Fibroblast of peridontal ligament (primary cell): ENCODE measurements at regions not wholly inside any gene's neighbourhood (a gene's known extent, or its start where the extent isn't known, plus 50 kb on each side); places are given as distances from the start of the nearest gene placed in this dataset.

Experiments
- DNase-seq: peaks from one replicate; pipeline ENCODE4 v3.0.0-alpha.2; 2010; ENCODE audit errors: extremely low read depth

DNA sequence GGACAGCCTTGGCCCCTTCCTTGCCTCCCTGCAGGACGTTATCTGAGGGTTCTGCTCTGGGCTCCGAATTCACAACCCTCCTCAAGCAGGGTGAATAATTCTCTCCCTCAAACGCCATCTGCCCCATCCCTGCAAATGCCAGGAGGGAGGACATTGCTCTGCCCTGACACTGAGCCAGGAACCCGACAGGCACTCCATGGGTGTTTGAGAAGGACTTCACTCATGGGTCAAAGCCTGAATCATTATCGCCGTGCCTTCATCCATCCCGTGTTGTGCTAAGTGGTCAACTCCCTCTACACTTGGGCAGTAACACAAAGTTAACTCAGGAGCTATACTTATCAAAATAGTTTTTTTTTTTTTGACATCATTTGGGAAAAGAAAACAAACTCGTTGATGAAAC lies 261.8 kb upstream of the IGF1R start:
- no peak for DNase-seq

- DNase-seq: no peak
These were observed 260.5 kb upstream of the IGF1R start for GRCh38 chr15:98387866-98388265.

GRCh38 chr15:98390946-98391530 lies 257.3 kb upstream of the IGF1R start:
- DNase-seq: no peak

DNA sequence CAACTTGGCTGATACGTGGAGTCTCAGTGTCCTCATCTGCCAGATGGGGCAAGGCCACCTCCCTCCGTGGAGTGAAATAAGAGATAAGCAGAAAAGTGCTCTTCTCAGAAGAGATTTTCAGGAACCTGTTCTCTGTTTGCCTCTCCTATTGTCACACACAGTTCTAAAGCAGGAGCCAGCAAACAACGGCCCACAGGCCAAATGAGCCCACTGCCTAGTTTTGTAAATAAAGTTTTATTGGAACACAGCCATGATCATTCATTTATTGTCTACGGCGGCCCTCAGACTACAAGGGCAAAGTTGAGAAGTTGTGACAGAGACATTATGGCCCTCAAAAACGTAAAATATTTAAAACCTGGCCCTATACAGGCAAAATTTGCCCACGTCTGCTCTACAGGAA lies 256.8 kb upstream of the IGF1R start:
- no peak for DNase-seq

- DNase-seq: no peak
These were observed 254.9 kb upstream of the IGF1R start for GRCh38 chr15:98393471-98393870.

- DNase-seq: no peak
These were observed 253.8 kb upstream of the IGF1R start for GRCh38 chr15:98394546-98394945.

DNA sequence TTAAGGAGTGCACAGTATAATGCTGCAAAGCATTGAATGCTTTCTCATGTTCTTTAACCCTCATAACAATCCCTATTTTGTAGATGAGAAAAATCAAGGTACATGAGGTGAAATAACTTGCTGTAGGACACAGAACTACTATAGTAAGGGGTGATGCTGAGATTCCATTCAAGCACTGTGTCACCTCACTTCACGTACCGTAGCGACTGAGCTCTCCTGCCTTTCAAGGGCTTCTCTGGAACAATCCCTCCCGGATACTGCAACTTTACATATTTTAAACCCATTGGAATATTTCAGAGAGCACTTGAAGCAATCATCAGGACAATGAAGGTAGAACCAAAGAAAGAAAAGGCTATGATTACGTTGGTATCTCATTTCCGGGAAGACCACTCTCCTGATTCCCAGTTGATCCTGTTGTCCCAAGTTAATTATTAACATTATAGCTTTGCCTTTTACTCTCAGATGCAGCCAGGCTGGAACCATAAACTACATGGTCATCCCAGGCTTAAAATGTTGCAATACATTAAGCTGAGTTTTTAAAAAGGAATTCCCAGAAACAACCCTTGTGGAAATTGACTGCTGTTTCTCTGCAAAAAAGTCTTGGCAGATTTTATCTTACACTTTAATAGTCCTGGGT lies 252.2 kb upstream of the IGF1R start:
- no peak for DNase-seq

GRCh38 chr15:98397419-98397818 lies 250.9 kb upstream of the IGF1R start:
- DNase-seq: no peak

- DNase-seq: no peak
These were observed 250.3 kb upstream of the IGF1R start for GRCh38 chr15:98398056-98398455.

GRCh38 chr15:98398886-98399285 lies 249.5 kb upstream of the IGF1R start:
- no peak for DNase-seq

DNA sequence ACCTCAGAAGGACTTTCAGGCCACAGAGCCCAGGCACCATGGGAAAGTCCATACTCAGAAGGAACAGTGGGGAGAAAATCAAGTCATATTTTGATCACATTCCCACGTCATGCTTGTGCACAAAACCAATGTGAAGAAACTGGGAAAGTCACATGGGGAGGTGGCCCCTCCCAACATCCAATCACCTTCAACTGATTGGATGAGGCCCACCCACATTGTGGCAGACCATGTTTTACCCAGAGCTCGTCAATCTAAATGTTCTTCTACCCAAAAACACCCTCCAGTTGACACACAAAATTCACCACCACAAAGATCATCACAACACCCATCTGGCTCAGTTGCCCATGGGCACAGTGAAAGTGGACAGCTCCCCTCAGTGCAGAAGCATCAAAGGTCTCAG lies 248.2 kb upstream of the IGF1R start:
- no peak for DNase-seq

DNA sequence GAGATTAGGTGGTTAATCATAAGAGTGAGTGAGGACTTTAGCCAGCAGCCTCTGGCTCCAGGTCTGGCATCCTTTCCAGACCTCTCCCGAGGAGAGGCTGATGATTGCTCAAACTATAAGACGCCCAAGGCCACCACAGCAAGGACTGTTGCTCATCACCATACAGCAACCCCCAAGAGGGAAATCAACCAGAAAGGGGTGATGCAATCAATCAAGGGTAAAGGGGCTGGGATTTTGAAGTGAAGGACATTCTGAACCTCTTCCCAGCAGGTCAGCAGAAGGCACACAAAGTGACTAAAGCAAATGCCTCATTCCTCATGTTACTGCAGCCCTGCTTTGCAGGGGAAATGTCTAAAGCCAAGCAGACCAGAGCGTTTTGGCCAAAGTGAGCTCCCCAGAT lies 247.3 kb upstream of the IGF1R start:
- DNase-seq: no peak

DNA sequence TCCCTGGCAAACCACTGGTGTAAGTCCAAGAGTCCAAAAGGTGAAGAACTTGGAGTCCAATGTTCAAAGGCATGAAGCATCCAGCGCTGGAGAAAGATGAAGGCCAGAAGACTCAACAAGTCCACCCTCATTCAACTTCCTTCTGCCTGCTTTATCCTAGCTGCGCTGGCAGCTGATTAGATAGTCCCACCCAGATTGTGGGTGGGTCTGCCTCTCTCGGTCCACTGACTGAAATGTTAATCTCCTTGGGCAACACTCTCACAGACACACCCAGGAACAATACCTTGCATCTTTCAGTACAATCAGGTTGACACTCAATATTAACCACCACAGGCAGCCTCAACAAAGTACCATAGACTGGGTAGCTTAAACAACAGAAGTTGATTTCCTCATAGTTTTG lies 245.9 kb upstream of the IGF1R start:
- no peak for DNase-seq

DNA sequence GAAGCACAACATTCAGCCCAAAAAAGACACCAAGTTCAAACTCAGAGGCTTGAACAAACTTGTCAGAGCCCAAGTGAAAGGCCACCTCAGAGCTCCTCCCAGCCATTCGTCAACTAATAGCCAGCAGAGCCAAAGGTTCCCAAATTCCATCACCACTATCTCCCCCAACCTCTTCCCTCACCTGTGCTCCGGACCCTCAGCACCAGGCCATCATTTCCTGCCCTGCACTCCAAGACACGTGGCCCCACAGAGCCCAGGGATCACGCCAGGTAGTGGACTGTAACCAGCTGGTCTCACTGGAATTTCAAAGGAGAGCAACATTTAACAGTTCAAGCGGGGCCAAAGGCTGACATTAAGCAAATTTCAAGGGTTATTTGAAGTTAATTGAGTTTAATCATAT lies 245.2 kb upstream of the IGF1R start:
- no peak for DNase-seq

DNA sequence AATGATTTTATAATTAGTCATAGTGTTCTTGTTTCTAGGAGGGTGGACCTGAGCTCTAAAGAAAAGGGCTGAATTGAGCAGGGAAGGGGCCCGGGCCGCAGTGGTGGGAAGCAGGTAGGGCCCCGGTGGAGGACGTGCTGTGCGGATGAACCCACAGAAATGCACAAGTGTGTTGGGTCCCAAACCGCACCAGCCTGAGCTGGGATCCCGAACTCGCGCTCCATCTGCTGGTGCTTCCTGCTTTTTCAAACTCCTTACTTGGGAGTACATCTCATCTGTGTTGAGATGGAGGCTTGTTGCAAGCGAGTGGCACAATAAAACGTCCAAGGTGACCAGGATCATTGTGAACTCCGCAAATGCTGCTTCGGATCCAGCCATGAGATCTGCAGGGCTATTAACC lies 244.8 kb upstream of the IGF1R start:
- DNase-seq: no peak

- DNase-seq: no peak
These were observed 243.3 kb upstream of the IGF1R start for GRCh38 chr15:98405013-98405412.

GRCh38 chr15:98408231-98408630 lies 240.1 kb upstream of the IGF1R start:
- DNase-seq: no peak

DNA sequence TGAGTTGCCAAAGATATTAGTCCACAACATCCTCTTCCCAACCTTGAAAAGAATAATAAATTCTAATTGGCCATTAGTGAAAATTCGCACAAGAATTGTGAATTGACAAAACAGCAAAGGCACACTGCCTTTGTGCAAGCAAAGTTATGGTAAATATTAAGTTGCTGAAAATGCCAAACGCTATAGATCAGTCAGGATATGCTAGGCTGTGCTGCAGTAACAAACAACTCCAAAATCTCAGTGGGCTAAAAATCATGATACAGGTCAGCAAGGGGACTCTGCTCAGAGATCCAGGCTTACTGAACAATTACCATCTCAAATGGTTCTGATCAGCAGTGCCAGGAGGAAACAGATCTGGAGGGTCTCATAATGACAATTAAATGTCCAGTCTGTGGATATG lies 238.0 kb upstream of the IGF1R start:
- DNase-seq: no peak

DNA sequence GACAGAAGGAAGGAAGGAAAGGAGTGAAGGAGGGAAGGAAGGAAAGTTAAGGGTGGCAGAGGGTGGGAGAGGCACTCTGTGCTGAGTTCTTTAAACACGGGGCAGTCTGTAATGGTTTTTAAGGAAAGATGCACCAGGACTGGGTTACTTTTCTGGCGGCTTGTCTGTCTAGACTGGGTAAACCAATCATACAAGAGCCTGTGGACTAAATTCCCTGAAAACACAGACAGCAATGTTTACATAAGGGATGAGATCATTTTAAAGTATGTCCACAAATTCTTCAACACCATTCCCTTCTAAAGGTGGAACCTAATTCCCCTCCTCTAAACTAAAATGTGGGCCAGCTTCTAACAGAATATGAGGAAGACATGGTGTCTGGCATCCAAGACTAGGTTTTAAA lies 235.5 kb upstream of the IGF1R start:
- DNase-seq: no peak

DNA sequence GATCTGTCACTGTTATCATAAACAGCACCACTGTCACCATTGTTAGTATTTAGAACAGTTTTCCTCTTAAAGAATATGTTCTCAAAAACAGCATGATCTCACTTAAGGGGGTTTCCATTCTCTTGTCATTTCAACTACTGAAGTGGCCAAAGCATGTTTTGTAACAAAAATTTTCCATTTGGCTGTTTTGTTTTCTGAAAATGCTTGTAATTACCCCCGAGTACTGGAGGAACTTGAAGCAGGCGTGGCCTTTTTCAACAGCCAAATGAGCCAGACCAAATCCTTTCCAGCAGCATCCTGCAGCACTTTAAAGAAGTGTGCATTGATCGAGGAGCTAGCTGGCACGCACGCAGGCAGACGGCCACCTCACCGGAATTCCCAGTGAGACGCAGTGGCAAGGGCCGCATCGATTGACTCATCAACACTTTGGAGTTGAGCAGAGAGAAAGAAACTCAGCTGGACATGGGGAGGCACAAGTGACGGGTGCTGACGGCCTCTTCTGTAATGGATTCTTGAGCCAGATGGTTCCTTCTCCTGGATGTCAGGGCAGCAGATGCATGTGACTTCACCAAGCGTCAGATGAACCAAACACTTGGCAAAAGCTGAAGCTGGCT lies 234.3 kb upstream of the IGF1R start:
- DNase-seq: no peak

- no peak for DNase-seq
These were observed 232.0 kb upstream of the IGF1R start for GRCh38 chr15:98416222-98416855.

DNA sequence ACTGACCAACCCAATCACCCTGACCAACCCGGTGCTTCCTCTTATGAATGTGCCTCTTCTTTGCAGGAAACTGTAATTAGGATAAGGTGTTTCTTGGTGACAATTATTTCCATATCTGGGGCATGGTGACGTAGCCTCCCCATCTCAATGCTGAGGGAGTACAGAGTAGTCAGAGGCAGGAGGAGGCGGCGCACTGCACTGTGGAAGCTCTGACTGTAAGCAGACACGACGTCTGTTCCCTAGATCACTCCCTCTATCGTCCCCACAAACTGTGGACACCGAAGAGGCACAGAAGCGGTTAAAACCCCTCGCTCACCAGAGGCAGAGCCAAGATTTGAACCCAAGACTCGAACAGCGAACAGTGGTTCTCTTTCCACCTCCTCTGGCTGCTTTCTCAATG lies 231.0 kb upstream of the IGF1R start:
- no peak for DNase-seq

DNA sequence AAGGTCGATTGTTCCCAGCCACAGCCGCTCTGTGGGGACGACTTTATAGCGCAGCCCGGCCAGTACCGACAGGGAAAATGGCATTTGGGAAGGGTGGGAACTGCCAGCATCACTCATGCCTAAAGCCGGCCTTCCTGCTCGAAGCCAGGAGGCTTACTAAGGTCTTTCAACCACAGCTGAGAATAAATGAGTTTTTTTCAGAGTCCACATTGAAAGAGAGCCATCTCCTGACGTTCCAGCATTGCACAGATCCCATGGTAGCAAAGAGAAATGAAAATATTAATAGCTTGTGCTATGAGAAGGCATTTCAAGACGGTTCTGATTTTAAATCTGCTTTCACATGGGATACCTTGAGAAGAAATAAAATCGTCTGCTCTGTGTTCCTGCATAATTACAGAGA lies 230.2 kb upstream of the IGF1R start:
- DNase-seq: no peak
